Type B pancreatic cell (in vitro differentiated cells): ENCODE measurements at regions not wholly inside any gene's neighbourhood (a gene's known extent, or its start where the extent isn't known, plus 50 kb on each side); places are given as distances from the start of the nearest gene placed in this dataset.

Experiments used
- DNase-seq: peaks from one replicate; pipeline ENCODE4 v3.0.0; 2021; ENCODE audit warnings: mixed read lengths; ENCODE audit not compliant: unreplicated experiment; ENCODE audit errors: extremely low spot score
- H3K27ac Mint-ChIP-seq: 2 replicates; pipeline ENCODE4 v1.8.0; 2021; ENCODE audit warnings: mild to moderate bottlenecking, mixed read lengths
- H3K27me3 Mint-ChIP-seq: 2 replicates; pipeline ENCODE4 v1.8.0; 2021; ENCODE audit warnings: mixed read lengths
- H3K36me3 Mint-ChIP-seq: 2 replicates; pipeline ENCODE4 v1.8.0; 2021; ENCODE audit warnings: mixed read lengths
- H3K4me1 Mint-ChIP-seq: one replicate; pipeline ENCODE4 v1.8.0; 2021; ENCODE audit warnings: mixed read lengths; ENCODE audit not compliant: unreplicated experiment
- H3K4me3 Mint-ChIP-seq: 2 replicates; pipeline ENCODE4 v1.8.0; 2021; ENCODE audit warnings: mild to moderate bottlenecking, mixed read lengths
- H3K9me3 Mint-ChIP-seq: 2 replicates; pipeline ENCODE4 v1.8.0; 2021; ENCODE audit warnings: mixed read lengths
- TF ChIP-seq, protein P1 (sequence below): fragments of 200-600 bp; sonication (generic); conservative IDR thresholded peaks from 2 replicates; pipeline ENCODE4 v1.5.0; 2021; ENCODE audit warnings: antibody characterized with exemption, mild to moderate bottlenecking

DNA sequence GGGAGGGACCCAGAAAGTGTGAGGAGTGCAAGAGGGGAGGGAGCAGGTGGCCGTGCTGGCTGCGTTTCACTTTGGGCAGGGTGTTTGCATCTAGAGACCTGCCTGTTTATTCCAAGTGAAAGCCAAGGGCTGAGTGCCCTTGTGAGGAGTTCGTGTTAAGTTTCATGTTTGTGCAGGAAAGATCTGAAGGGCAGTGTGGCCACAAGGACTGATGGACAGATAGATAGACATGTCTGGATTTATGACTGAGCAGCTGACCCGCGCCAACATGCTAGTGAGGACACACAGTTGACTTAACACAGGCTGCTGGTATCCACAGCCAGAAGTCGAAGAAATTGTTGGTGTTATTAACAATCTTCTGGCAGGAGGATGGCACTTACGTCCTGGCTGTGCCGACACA, 387.6 kb upstream of the TNP1 start:
- DNase-seq = no peak
- H3K9me3 Mint-ChIP-seq = peaks cover 7% of the 10 kb centered on the region
- TF ChIP-seq, protein P1, sequence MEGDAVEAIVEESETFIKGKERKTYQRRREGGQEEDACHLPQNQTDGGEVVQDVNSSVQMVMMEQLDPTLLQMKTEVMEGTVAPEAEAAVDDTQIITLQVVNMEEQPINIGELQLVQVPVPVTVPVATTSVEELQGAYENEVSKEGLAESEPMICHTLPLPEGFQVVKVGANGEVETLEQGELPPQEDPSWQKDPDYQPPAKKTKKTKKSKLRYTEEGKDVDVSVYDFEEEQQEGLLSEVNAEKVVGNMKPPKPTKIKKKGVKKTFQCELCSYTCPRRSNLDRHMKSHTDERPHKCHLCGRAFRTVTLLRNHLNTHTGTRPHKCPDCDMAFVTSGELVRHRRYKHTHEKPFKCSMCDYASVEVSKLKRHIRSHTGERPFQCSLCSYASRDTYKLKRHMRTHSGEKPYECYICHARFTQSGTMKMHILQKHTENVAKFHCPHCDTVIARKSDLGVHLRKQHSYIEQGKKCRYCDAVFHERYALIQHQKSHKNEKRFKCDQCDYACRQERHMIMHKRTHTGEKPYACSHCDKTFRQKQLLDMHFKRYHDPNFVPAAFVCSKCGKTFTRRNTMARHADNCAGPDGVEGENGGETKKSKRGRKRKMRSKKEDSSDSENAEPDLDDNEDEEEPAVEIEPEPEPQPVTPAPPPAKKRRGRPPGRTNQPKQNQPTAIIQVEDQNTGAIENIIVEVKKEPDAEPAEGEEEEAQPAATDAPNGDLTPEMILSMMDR = no peak
- no peaks in the 10 kb centered on the region for H3K36me3 Mint-ChIP-seq
- H3K27me3 Mint-ChIP-seq = peaks cover 4% of the 10 kb centered on the region
- H3K4me1 Mint-ChIP-seq = peaks cover 31% of the 10 kb centered on the region
- H3K27ac Mint-ChIP-seq = no peak overlapping the region
- H3K4me3 Mint-ChIP-seq = no peak overlapping the region

DNA sequence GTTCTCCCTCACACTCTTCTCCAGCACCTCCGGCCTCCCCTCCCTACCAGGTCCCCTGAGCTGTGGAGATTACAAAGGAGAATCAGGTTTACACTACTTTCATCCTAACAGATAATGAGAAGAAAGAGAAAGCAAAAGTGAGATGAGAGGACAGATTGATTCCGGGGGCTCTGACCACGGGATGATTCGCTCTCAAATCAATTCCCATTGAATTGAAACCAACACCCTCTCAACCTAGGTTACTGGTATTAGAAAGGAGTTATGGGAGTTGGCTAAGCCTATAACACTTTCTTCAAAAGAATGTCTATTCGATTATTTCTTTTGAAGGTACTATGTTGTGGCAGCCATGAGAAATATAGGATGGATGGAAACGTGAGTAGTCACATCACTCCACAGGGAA, 386.2 kb upstream of the TNP1 start:
- no peaks in the 10 kb centered on the region for H3K9me3 Mint-ChIP-seq

DNA sequence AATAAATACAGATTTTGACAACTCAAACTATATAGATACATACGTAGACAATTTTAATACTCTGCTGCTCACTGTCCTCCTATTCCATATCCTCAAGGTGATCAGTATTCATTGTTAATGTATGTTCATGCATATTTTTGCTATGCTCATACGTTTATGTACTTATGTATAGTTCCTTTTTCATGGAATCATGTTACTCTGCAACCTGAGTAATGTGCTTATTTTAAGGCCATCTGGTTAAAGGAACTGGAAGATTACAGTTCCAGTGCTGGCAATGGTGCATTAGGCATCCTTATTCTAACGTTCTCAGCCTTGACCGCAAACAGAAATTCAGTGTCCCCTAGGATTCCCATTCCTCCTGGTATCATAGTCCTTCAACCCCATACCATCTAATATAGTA, 385.0 kb upstream of the TNP1 start:
- Mint-ChIP-seq H3K4me3 (no peak overlapping the region), H3K36me3 (no peaks in the 10 kb centered on the region), H3K27me3 (no peaks in the 10 kb centered on the region), H3K9me3 (no peaks in the 10 kb centered on the region), H3K27ac (no peak overlapping the region), H3K4me1 (peaks cover 23% of the 10 kb centered on the region)
- TF ChIP-seq, protein P1 = no peak
- no peak for DNase-seq

More for the DNA sequence above, 386.2 kb upstream of the TNP1 start:
- no peak for DNase-seq
- H3K36me3 Mint-ChIP-seq = no peaks in the 10 kb centered on the region
- no peaks in the 10 kb centered on the region for H3K27me3 Mint-ChIP-seq
- H3K4me1 Mint-ChIP-seq = peaks cover 23% of the 10 kb centered on the region
- H3K4me3 Mint-ChIP-seq = no peak overlapping the region
- no peak overlapping the region for H3K27ac Mint-ChIP-seq
- TF ChIP-seq, protein P1 = no peak

DNA sequence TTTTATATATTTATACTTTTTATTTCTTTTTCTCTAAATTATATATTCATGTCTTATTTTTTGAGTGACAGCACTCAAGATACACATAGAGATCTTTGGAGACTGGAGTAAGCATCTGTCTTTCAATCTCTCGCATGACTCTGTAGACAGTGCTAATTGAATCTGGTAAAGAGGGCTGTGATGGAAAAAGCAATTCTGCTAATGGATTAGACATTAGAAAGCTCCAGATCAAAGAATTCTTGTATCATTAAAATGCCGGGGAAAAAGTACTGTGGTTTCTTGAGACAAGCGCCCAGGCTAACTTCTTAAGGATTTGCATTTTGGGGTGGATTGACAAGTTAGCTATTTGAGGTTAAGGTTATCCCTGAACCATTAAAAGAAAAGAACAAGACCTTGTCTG, 383.1 kb upstream of the TNP1 start:
- H3K27ac Mint-ChIP-seq = no peak overlapping the region
- H3K9me3 Mint-ChIP-seq = no peaks in the 10 kb centered on the region
- H3K36me3 Mint-ChIP-seq = peaks cover 4% of the 10 kb centered on the region
- H3K4me3 Mint-ChIP-seq = no peak overlapping the region
- TF ChIP-seq, protein P1 = no peak
- H3K4me1 Mint-ChIP-seq = peaks cover 23% of the 10 kb centered on the region
- no peak for DNase-seq
- no peaks in the 10 kb centered on the region for H3K27me3 Mint-ChIP-seq

DNA sequence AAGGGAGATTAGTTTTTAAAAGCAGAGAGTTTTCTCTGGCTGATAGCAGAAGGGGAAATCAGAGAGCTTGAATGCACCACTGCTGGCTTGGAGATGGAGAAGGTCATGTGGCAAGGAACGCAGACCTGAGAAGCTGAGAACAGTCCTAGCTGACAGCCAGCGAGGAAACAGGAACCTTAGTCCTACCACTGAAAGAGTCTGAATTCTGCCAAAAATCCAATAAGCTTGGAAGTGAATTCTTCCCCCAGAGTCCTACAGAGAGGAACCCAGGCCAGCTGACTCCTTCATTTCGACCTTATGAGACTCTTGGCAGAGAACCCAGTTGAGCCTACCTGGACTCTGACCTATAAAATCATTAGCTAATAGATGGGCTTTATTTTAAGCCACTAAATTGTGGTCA, 371.9 kb upstream of the TNP1 start:
- Mint-ChIP-seq H3K9me3 (peaks cover 11% of the 10 kb centered on the region), H3K27ac (no peak overlapping the region), H3K4me1 (no peaks in the 10 kb centered on the region), H3K27me3 (no peaks in the 10 kb centered on the region), H3K36me3 (no peaks in the 10 kb centered on the region), H3K4me3 (no peak overlapping the region)
- TF ChIP-seq, protein P1 = no peak
- DNase-seq = no peak

DNA sequence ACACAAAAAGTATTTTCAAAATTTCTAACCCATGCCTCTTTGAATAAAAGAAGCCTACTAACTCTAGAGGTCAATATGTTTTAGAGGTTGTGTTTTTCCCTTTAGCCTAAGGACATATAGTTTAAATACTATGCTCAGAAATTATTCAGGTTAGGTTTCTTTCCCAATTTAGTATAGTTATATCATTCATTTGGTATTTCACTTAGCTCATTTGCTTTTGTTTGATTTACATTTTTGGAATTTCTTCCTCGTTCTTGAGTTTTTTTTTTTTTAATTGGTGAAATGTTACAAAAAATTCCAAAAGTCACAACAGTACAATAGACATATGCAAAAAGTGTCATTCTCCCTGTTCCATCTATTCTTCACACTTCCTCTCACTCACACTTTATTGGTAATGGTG, 371.3 kb upstream of the TNP1 start:
- H3K27me3 Mint-ChIP-seq = no peaks in the 10 kb centered on the region
- peaks cover 6% of the 10 kb centered on the region for H3K9me3 Mint-ChIP-seq
- no peak overlapping the region for H3K27ac Mint-ChIP-seq
- no peaks in the 10 kb centered on the region for H3K36me3 Mint-ChIP-seq
- no peak overlapping the region for H3K4me3 Mint-ChIP-seq
- DNase-seq = no peak
- TF ChIP-seq, protein P1 = no peak
- H3K4me1 Mint-ChIP-seq = no peaks in the 10 kb centered on the region
